ENCODE measurements at regions not wholly inside any gene's neighbourhood (a gene's known extent, or its start where the extent isn't known, plus 50 kb on each side); places are given as distances from the start of the nearest gene placed in this dataset.

GRCh38 chr5:117093653-117094052 is 519.0 kb upstream of the SEMA6A start:
- DNase-seq: no peak

- DNase-seq: no peak
These were observed 514.4 kb upstream of the SEMA6A start for GRCh38 chr5:117089001-117089400.

- DNase-seq: no peak
These were observed 513.6 kb upstream of the SEMA6A start for GRCh38 chr5:117088176-117088575.

GRCh38 chr5:117084067-117084466 is 509.4 kb upstream of the SEMA6A start:
- DNase-seq: no peak

GRCh38 chr5:117082977-117083376 is 508.4 kb upstream of the SEMA6A start:
- no peak for DNase-seq

- DNase-seq: no peak
These were observed 502.5 kb upstream of the SEMA6A start for GRCh38 chr5:117077142-117077541.

- DNase-seq: no peak
These were observed 497.8 kb upstream of the SEMA6A start for GRCh38 chr5:117072439-117072838.

- DNase-seq: no peak
These were observed 491.2 kb upstream of the SEMA6A start for GRCh38 chr5:117065800-117066199.

GRCh38 chr5:117065161-117065560 is 490.5 kb upstream of the SEMA6A start:
- DNase-seq: no peak

- DNase-seq: no peak
These were observed 485.5 kb upstream of the SEMA6A start for GRCh38 chr5:117060099-117060498.

- no peak for DNase-seq
These were observed 484.1 kb upstream of the SEMA6A start for GRCh38 chr5:117058740-117059139.

- DNase-seq: no peak
These were observed 480.9 kb upstream of the SEMA6A start for GRCh38 chr5:117055517-117055916.

- no peak for DNase-seq
These were observed 480.3 kb upstream of the SEMA6A start for GRCh38 chr5:117054911-117055310.

GRCh38 chr5:117054141-117054540 is 479.5 kb upstream of the SEMA6A start:
- DNase-seq: no peak

- DNase-seq: no peak
These were observed 467.4 kb upstream of the SEMA6A start for GRCh38 chr5:117041926-117042595.

- DNase-seq: no peak
These were observed 464.4 kb upstream of the SEMA6A start for GRCh38 chr5:117039035-117039434.

GRCh38 chr5:117027384-117027783 is 452.8 kb upstream of the SEMA6A start:
- DNase-seq: no peak

- DNase-seq: no peak
These were observed 446.4 kb upstream of the SEMA6A start for GRCh38 chr5:117020999-117021398.

- no peak for DNase-seq
These were observed 438.8 kb upstream of the SEMA6A start for GRCh38 chr5:117013280-117013877.

- no peak for DNase-seq
These were observed 436.0 kb upstream of the SEMA6A start for GRCh38 chr5:117010574-117010973.

GRCh38 chr5:116998024-116998423 is 423.4 kb upstream of the SEMA6A start:
- DNase-seq: no peak

- DNase-seq: no peak
These were observed 418.1 kb upstream of the SEMA6A start for GRCh38 chr5:116992681-116993080.

- no peak for DNase-seq
These were observed 415.4 kb upstream of the SEMA6A start for GRCh38 chr5:116989995-116990394.

GRCh38 chr5:116982035-116982434 is 407.4 kb upstream of the SEMA6A start:
- DNase-seq: no peak

GRCh38 chr5:116980581-116980980 is 406.0 kb upstream of the SEMA6A start:
- DNase-seq: no peak

Measured in NCI-H2171 (cell line).